C4-2B (cell line): ENCODE measurements at regions not wholly inside any gene's neighbourhood (a gene's known extent, or its start where the extent isn't known, plus 50 kb on each side); places are given as distances from the start of the nearest gene placed in this dataset.
"Not testable (repeated sequence)": the region's sequence is repeated elsewhere in the genome, so short reads cannot be mapped to it uniquely, and the experiment has no call there.

Source experiments
- H3K27ac ChIP-seq: fragments of 450-650 bp; 2 replicates; pipeline ENCODE4 v1.5.1; 2017
- CTCF ChIP-seq: fragments of 450-650 bp; conservative IDR thresholded peaks from 2 replicates; pipeline ENCODE4 v1.5.1; 2017; ENCODE audit warnings: mild to moderate bottlenecking
- ZFX ChIP-seq: fragments of 450-650 bp; IDR thresholded peaks from 2 replicates; pipeline ENCODE4 v1.6.1; 2017

- H3K27ac ChIP-seq = no peak overlapping the region
- TF ChIP-seq CTCF (no peak), ZFX (no peak)
These were observed 75.8 kb upstream of the LIPC start for GRCh38 chr15:58355973-58356372.

GRCh38 chr15:58357529-58358476 lies 74.0 kb upstream of the LIPC start:
- TF ChIP-seq ZFX (no peak), CTCF (no peak)
- H3K27ac ChIP-seq = no peak overlapping the region

GRCh38 chr15:58360421-58361090 lies 71.2 kb upstream of the LIPC start:
- TF ChIP-seq CTCF (no peak), ZFX (no peak)
- H3K27ac ChIP-seq = no peak overlapping the region

- TF ChIP-seq CTCF (no peak), ZFX (no peak)
- no peak overlapping the region for H3K27ac ChIP-seq
These were observed 70.5 kb upstream of the LIPC start for GRCh38 chr15:58361273-58361759.

GRCh38 chr15:58362262-58362922 lies 69.4 kb upstream of the LIPC start:
- no peak for TF ChIP-seq ZFX
- no peak for TF ChIP-seq CTCF
- no peak overlapping the region for H3K27ac ChIP-seq

- not testable (repeated sequence) for H3K27ac ChIP-seq
These were observed 68.7 kb upstream of the LIPC start for GRCh38 chr15:58363118-58363517.

- H3K27ac ChIP-seq = not testable (repeated sequence)
These were observed 68.1 kb upstream of the LIPC start for GRCh38 chr15:58363673-58364072.

- H3K27ac ChIP-seq = not testable (repeated sequence)
These were observed 66.7 kb upstream of the LIPC start for GRCh38 chr15:58365098-58365497.
